ENCODE measurements at regions not wholly inside any gene's neighbourhood (a gene's known extent, or its start where the extent isn't known, plus 50 kb on each side); places are given as distances from the start of the nearest gene placed in this dataset.

DNA sequence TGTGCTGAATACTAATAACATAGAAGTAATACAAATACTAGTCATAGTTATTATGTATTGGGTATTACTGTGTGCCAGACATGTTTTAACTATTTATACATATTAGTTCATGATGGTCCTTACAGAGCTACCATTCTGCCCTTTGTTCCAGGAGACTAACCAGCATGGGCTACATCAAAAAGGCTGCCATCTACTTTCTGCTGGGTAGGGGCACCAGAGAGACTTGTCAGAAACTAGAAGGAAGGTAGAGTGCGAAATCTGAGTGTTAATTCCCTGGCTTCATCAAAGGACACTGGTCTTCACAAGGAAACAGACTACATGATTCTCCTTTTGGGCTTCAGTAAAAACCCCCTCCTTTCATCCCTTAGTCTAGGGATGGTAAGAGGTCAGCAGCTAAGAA is 347.8 kb downstream of the GBA3 start:
- TF ChIP-seq, protein P1, sequence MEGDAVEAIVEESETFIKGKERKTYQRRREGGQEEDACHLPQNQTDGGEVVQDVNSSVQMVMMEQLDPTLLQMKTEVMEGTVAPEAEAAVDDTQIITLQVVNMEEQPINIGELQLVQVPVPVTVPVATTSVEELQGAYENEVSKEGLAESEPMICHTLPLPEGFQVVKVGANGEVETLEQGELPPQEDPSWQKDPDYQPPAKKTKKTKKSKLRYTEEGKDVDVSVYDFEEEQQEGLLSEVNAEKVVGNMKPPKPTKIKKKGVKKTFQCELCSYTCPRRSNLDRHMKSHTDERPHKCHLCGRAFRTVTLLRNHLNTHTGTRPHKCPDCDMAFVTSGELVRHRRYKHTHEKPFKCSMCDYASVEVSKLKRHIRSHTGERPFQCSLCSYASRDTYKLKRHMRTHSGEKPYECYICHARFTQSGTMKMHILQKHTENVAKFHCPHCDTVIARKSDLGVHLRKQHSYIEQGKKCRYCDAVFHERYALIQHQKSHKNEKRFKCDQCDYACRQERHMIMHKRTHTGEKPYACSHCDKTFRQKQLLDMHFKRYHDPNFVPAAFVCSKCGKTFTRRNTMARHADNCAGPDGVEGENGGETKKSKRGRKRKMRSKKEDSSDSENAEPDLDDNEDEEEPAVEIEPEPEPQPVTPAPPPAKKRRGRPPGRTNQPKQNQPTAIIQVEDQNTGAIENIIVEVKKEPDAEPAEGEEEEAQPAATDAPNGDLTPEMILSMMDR (IDR thresholded peaks at IDR 0.05; ENCODE audit: low read depth, low read length, missing input control), result no peak
- no peak for TF ChIP-seq RXRA (IDR thresholded peaks at IDR 0.05)
- no peak for TF ChIP-seq EGR1 (IDR thresholded peaks at IDR 0.05; ENCODE audit: low read depth in 2 of 2)
